K562 (cell line): ENCODE measurements at regions not wholly inside any gene's neighbourhood (a gene's known extent, or its start where the extent isn't known, plus 50 kb on each side); places are given as distances from the start of the nearest gene placed in this dataset.

Experiments
- ATF2 ChIP-seq: sonication (generic); formaldehyde crosslinking; IDR thresholded peaks from 2 replicates; pipeline ENCODE4 v1.8.1; 2022; ENCODE audit warnings: missing genetic modification reagents
- ATF7 ChIP-seq: fragments of 450-650 bp; IDR thresholded peaks from 2 replicates; pipeline ENCODE4 v1.7.1; 2014; ENCODE audit warnings: mild to moderate bottlenecking, moderate library complexity
- JUND ChIP-seq, 2 experiments: IDR thresholded peaks; 2 replicates in 1 of 2; 3 replicates in 1 of 2; pipeline ENCODE4 v1.6.1; 2011; ENCODE audit warnings: borderline replicate concordance in 2 of 2, low read depth in 2 of 2, low read length in 2 of 2, improper control_type of control experiment in 1 of 2, missing biosample characterization in 1 of 2, missing genetic modification characterization in 1 of 2, missing genetic modification reagents in 1 of 2
- MAFF ChIP-seq: IDR thresholded peaks from 2 replicates; pipeline ENCODE4 v1.6.1; 2012; ENCODE audit warnings: low read length, improper control_type of control experiment
- MAZ ChIP-seq, 2 experiments: fragments of 450-650 bp in 1 of 2; sonication (generic) in 1 of 2; formaldehyde crosslinking; IDR thresholded peaks in 1 of 2; conservative IDR thresholded peaks in 1 of 2; 2 replicates each; pipeline versions ENCODE4 v1.4.0 to v1.5.0; 2020; ENCODE audit warnings: mild to moderate bottlenecking in 1 of 2, missing genetic modification reagents in 1 of 2
- MTA3 ChIP-seq: fragments of 450-650 bp; formaldehyde crosslinking; IDR thresholded peaks from 2 replicates; pipeline ENCODE4 v1.6.1; 2017; ENCODE audit warnings: mild to moderate bottlenecking, borderline replicate concordance
- NR2C2 ChIP-seq, 2 experiments: fragments of 200-800 bp in 1 of 2; sonication (Bioruptor generic) in 1 of 2; sonication (generic) in 1 of 2; formaldehyde crosslinking in 1 of 2; IDR thresholded peaks; 2 replicates each; pipeline versions ENCODE4 v1.6.1 to v1.8.0; 2016 to 2022; ENCODE audit warnings: mild to moderate bottlenecking in 1 of 2, missing compliant biosample characterization in 1 of 2, missing genetic modification characterization in 1 of 2, missing genetic modification reagents in 1 of 2

DNA sequence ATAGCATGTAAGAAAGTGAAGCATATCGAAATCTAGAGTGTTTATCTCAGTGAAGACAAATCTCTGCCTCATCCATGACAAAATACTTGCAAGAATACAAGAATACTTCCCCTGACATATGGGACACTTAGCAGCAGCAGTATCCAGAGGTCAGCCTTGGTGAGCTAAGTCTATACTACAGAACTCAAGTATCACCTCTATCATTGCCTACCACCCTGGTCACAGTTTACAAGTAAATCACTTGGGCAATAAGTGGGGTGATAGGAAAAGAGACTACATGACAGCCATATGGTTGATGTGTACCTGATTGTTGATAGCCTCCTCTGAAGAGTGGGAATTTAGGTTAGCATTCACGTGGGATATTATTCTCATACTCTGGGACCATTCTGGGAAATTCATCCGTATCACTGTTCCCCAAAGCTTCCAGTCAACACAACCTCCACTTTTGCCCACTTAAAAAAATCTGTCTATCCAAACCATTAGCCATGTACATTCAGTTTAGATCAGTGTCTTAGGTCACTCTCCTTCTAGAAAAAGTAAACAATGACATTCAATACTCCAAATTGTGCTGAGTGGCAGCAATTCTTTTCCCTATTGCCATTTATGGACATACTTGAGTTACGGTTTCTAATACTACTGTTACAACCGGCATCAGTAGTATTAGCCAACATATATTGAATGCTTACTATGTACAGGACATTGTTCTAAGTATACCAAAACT, 118.2 kb upstream of the PRSS16 start (continued):
- no peak for TF ChIP-seq ATF2 (CRISPR knock-in tag)
- peak; percentile 59; the same call in 1 of the 2 replicates for TF ChIP-seq ATF7
- TF ChIP-seq NR2C2 (CRISPR knock-in tag; IDR thresholded peaks at IDR 0.05) = 0 out of 2 replicates have a peak, but pooled peaks have one; percentile 56
- TF ChIP-seq NR2C2 (tag; IDR thresholded peaks at IDR 0.05) = peak; percentile 59; the same call in 1 of the 2 replicates
- TF ChIP-seq MAZ (CRISPR knock-in tag; conservative IDR thresholded peaks at IDR 0.05 in 1 of 2, IDR thresholded peaks at IDR 0.05 in 1 of 2) = 0 out of 4 replicates have a peak, but pooled peaks of 1 of the 2 experiments have one; percentile 11
- 0 out of 2 replicates have a peak, but pooled peaks have one; percentile 27 for TF ChIP-seq MTA3
- peak; percentile 44; the same call in 1 of the 2 replicates for TF ChIP-seq JUND (IDR thresholded peaks at IDR 0.05; ENCODE audit: borderline replicate concordance, low read depth, low read length)
- TF ChIP-seq JUND (tag; IDR thresholded peaks at IDR 0.05; ENCODE audit: borderline replicate concordance, low read depth, low read length) = no peak
- peak; percentile 76 for TF ChIP-seq MAFF
- TF ChIP-seq, all 486 proteins: peak for 70
